Upper lobe of right lung (tissue), 1 donor: ENCODE measurements at regions not wholly inside any gene's neighbourhood (a gene's known extent, or its start where the extent isn't known, plus 50 kb on each side); places are given as distances from the start of the nearest gene placed in this dataset.

Source experiments
- ATAC-seq: fragments of 200-7000 bp; cut with Tn5 transposase; one replicate; pipeline ENCODE4 v1.9.1; 2020; ENCODE audit warnings: mild to moderate bottlenecking, moderate library complexity
- DNase-seq: peaks from one replicate; pipeline ENCODE4 v3.0.0-alpha.2; 2020
- H3K27ac ChIP-seq: fragments of 200-600 bp; one replicate; pipeline ENCODE4 v1.8.0; 2022
- H3K27me3 ChIP-seq: fragments of 200-600 bp; one replicate; pipeline ENCODE4 v1.8.0; 2022; ENCODE audit warnings: mild to moderate bottlenecking
- H3K36me3 ChIP-seq: fragments of 200-600 bp; one replicate; pipeline ENCODE4 v1.8.0; 2022
- H3K4me1 ChIP-seq: fragments of 200-600 bp; one replicate; pipeline ENCODE4 v1.8.0; 2022
- H3K4me3 ChIP-seq: fragments of 200-600 bp; one replicate; pipeline ENCODE4 v1.8.0; 2022; ENCODE audit warnings: mild to moderate bottlenecking
- H3K9me3 ChIP-seq: fragments of 200-600 bp; one replicate; pipeline ENCODE4 v1.8.0; 2022
- intact Hi-C: fragments of 100-400 bp; cut with DNase I; formaldehyde crosslinking; loops from one replicate; pipeline ENCODE4 v1.11.0; 2022
- TF ChIP-seq, protein P1 (sequence below): fragments of 200-600 bp; IDR thresholded peaks from one replicate; pipeline ENCODE4 v1.8.0; 2022; ENCODE audit warnings: antibody characterized with exemption
- donor health status: DM: no; HTN: yes; CAD: no; lungs with severe emphysema.

- DNase-seq, result no peak
- Histone ChIP-seq H3K36me3 (no peaks in the 10 kb centered on the region), H3K9me3 (no peaks in the 10 kb centered on the region), H3K4me1 (no peaks in the 10 kb centered on the region), H3K27me3 (no peaks in the 10 kb centered on the region), H3K4me3 (no peak overlapping the region), H3K27ac (peak overlapping the region; percentile 1)
- intact Hi-C loops, result no loop called here
- ATAC-seq, result no peak
- TF ChIP-seq, protein P1, sequence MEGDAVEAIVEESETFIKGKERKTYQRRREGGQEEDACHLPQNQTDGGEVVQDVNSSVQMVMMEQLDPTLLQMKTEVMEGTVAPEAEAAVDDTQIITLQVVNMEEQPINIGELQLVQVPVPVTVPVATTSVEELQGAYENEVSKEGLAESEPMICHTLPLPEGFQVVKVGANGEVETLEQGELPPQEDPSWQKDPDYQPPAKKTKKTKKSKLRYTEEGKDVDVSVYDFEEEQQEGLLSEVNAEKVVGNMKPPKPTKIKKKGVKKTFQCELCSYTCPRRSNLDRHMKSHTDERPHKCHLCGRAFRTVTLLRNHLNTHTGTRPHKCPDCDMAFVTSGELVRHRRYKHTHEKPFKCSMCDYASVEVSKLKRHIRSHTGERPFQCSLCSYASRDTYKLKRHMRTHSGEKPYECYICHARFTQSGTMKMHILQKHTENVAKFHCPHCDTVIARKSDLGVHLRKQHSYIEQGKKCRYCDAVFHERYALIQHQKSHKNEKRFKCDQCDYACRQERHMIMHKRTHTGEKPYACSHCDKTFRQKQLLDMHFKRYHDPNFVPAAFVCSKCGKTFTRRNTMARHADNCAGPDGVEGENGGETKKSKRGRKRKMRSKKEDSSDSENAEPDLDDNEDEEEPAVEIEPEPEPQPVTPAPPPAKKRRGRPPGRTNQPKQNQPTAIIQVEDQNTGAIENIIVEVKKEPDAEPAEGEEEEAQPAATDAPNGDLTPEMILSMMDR, result no peak
Observed at GRCh38 chr17:12549499-12550041, 116.1 kb upstream of the MYOCD start.

GRCh38 chr17:12553625-12554024 lies 112.1 kb upstream of the MYOCD start:
- DNase-seq (no peak), ATAC-seq (no peak)
- H3K9me3 ChIP-seq, result no peaks in the 10 kb centered on the region
- no peaks in the 10 kb centered on the region for H3K27me3 ChIP-seq
- no peaks in the 10 kb centered on the region for H3K4me1 ChIP-seq
- H3K4me3 ChIP-seq, result no peak overlapping the region
- TF ChIP-seq, protein P1, result no peak
- no peak overlapping the region for H3K27ac ChIP-seq
- no peaks in the 10 kb centered on the region for H3K36me3 ChIP-seq
- intact Hi-C loops, result no loop called here

GRCh38 chr17:12554251-12554650 lies 111.4 kb upstream of the MYOCD start:
- H3K27me3 ChIP-seq, result no peaks in the 10 kb centered on the region
- no peak overlapping the region for H3K4me3 ChIP-seq
- TF ChIP-seq, protein P1, result no peak
- DNase-seq (no peak), ATAC-seq (no peak)
- no peaks in the 10 kb centered on the region for H3K9me3 ChIP-seq
- H3K36me3 ChIP-seq, result no peaks in the 10 kb centered on the region
- no peak overlapping the region for H3K27ac ChIP-seq
- no peaks in the 10 kb centered on the region for H3K4me1 ChIP-seq
- intact Hi-C loops, result no loop called here

DNA sequence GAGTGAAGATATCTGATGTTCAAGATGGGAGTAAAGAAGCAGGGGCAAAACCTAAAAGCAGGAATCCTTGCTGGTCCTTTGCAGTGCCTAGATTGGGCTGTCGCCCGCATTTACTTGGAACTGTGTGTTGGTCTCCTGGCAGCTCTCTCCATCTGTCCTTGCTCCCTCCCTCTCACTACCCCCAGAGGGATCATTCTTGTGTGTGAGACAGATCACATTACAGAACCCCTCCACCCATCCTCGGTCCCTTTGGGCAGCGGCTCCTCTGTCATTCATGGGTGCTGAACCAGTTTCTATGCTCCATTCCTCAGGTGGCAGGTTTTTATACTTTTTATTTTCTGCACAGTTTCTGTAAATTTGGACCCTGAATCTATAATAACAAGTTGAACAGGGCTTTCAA lies 99.4 kb upstream of the MYOCD start:
- DNase-seq (no peak), ATAC-seq (no peak)
- no peaks in the 10 kb centered on the region for H3K9me3 ChIP-seq
- TF ChIP-seq, protein P1, result no peak
- peaks cover 8% of the 10 kb centered on the region for H3K27me3 ChIP-seq
- no peaks in the 10 kb centered on the region for H3K4me1 ChIP-seq
- intact Hi-C loops, result no loop called here
- H3K27ac ChIP-seq, result no peak overlapping the region
- H3K36me3 ChIP-seq, result no peaks in the 10 kb centered on the region
- H3K4me3 ChIP-seq, result no peak overlapping the region

- TF ChIP-seq, protein P1, result no peak
- Histone ChIP-seq H3K27ac (no peak overlapping the region), H3K4me3 (no peak overlapping the region), H3K4me1 (no peaks in the 10 kb centered on the region), H3K27me3 (peaks cover 8% of the 10 kb centered on the region), H3K9me3 (no peaks in the 10 kb centered on the region), H3K36me3 (no peaks in the 10 kb centered on the region)
- intact Hi-C loops, result no loop called here
- DNase-seq (no peak), ATAC-seq (no peak)
Observed at GRCh38 chr17:12567077-12568053, 98.3 kb upstream of the MYOCD start.
